Mesodermal cell (in vitro differentiated cells): ENCODE measurements at regions not wholly inside any gene's neighbourhood (a gene's known extent, or its start where the extent isn't known, plus 50 kb on each side); places are given as distances from the start of the nearest gene placed in this dataset.
"Not testable (repeated sequence)": the region's sequence is repeated elsewhere in the genome, so short reads cannot be mapped to it uniquely, and the experiment has no call there.

Experiments
- H3K27ac ChIP-seq: 2 replicates; pipeline ENCODE4 v1.7.0; 2013; ENCODE audit warnings: mild to moderate bottlenecking, low read depth, low read length, moderate library complexity; ENCODE audit not compliant: severe bottlenecking
- H3K36me3 ChIP-seq: 2 replicates; pipeline ENCODE4 v1.7.1; 2013; ENCODE audit warnings: mild to moderate bottlenecking, low read length, moderate library complexity; ENCODE audit not compliant: control insufficient read depth, insufficient read depth
- H3K4me1 ChIP-seq: one replicate; pipeline ENCODE4 v1.7.1; 2013; ENCODE audit warnings: mild to moderate bottlenecking, low read length; ENCODE audit not compliant: insufficient read depth, control insufficient read depth, poor library complexity, severe bottlenecking
- H3K4me3 ChIP-seq: 2 replicates; pipeline ENCODE4 v1.7.0; 2013; ENCODE audit warnings: low read length, control low read depth, mild to moderate bottlenecking; ENCODE audit not compliant: insufficient read depth, poor library complexity, severe bottlenecking; ENCODE audit errors: extremely low read depth
- H3K9me3 ChIP-seq: 2 replicates; pipeline ENCODE4 v1.7.1; 2013; ENCODE audit warnings: mild to moderate bottlenecking, low read length, moderate library complexity; ENCODE audit not compliant: control insufficient read depth
- WGBS, 2 experiments: methylation state at CpG; one replicate each; pipeline ENCODE4 v1.1.5; 2013; ENCODE audit warnings: missing lambda C conversion rate in 2 of 2; ENCODE audit not compliant: insufficient coverage in 2 of 2; 5-methylcytosine and 5-hydroxymethylcytosine counted together

DNA sequence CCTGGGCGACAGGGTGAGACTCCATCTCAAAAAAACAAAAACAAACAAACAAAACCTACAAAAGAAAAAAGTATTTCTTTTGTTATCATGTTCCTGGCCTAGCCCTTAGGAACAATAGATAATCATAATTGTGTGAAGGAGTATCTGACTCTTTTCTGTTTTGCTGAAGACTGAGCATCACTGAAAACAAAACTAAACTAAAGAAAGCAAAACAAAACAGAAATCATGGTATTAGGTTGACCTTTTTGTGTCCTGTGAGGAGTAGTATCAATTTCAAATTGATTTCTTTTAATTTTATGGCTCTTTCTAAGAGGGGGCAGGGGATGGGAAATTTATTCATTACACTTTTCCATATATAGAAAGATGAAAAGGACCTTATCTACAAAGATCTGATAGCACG lies 246.0 kb downstream of the YTHDC2 start:
- 40 to 71% methylated on average over 1 of the region's 2 CpGs for WGBS, 2 experiments

DNA sequence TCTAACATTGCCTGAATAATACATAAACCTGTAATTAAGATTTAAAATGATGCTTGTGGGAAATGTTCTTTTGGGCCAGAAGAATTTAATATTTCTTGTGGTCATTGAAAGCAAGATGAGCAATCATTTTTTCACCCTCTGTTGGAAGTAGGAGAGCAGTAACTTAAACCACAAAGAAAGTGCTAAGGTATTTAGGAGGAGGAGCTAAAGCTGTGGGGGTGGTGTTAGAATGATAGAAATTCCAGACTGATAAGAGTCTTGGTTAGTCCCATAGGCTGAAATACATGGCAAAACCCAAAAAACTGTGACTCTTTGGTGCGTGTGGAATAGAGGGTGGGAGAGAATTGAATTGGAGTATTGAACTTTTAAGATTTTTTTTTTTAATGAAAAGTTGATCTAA lies 247.0 kb downstream of the YTHDC2 start:
- Histone ChIP-seq H3K4me1 (no peaks in the 10 kb centered on the region), H3K4me3 (no peak overlapping the region), H3K9me3 (no peaks in the 10 kb centered on the region), H3K27ac (no peak overlapping the region), H3K36me3 (no peaks in the 10 kb centered on the region)
- WGBS, 2 experiments = 60 to 83% methylated on average over 1 of the region's 1 CpG

More for the DNA sequence above, 246.0 kb downstream of the YTHDC2 start:
- H3K4me1 ChIP-seq = no peaks in the 10 kb centered on the region
- H3K4me3 ChIP-seq = no peak overlapping the region
- no peak overlapping the region for H3K27ac ChIP-seq
- no peaks in the 10 kb centered on the region for H3K9me3 ChIP-seq
- H3K36me3 ChIP-seq = no peaks in the 10 kb centered on the region

DNA sequence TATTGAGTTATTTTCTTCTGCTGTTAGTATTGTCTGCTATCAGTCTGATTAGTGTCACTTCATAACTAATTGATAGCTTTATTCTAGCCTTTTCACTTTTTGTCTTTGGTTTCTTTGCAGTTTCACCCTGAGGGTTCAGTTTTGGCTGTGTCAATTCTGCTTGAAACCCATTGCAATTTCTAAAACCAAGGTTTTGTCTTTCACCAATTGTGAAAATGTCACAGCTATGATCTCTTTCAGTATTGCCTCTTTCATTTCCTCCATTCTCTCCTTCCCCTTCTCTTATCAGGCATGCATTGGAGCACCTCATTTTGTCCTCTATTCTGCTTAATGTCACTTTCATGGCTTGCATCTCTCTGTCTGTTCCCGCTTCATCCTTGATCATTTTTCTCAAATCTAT lies 248.1 kb downstream of the YTHDC2 start:
- no peaks in the 10 kb centered on the region for H3K4me1 ChIP-seq
- H3K27ac ChIP-seq = no peak overlapping the region
- 92 to 100% methylated on average over 1 of the region's 1 CpG for WGBS, 2 experiments
- H3K4me3 ChIP-seq = no peak overlapping the region
- no peaks in the 10 kb centered on the region for H3K36me3 ChIP-seq
- H3K9me3 ChIP-seq = peaks cover 5% of the 10 kb centered on the region

DNA sequence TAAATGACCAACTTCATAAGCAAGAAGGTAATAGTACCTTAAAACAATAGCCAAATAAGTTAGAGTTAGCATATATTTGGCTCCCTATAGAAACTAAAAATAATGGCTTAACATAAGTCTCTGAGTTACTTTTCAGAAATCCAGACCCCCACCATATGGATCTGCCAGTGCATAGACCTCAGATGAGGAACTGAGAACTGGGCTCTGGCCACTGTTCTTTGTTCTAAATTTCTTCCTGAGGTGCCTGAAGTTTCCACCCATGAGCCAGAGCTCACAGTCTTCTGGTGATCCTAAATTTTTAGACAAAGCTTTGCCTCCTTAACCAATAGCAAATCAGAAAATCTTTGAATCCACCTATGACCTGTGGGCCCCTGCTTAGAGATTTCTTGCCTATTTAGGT lies 250.9 kb downstream of the YTHDC2 start:
- H3K36me3 ChIP-seq = no peaks in the 10 kb centered on the region
- H3K4me3 ChIP-seq = no peak overlapping the region
- peaks cover 15% of the 10 kb centered on the region for H3K9me3 ChIP-seq
- no peaks in the 10 kb centered on the region for H3K4me1 ChIP-seq
- no peak overlapping the region for H3K27ac ChIP-seq

DNA sequence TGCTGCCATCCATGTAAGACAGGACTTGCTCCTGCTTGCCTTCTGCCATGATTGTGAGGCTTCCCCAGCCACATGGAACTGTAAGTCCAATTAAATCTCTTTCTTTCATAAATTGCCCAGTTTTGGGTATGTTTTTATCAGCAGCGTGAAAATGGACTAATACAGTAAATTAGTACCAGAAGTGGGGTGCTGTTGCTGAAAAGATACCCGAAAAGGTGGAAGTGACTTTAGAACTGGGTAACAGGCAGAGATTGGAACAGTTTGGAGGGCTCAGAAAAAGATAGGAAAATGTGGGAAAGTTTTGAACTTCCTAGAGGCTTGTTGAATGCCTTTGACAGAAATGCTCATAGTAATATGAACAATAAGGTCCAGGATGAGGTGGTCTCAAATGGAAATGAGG lies 253.3 kb downstream of the YTHDC2 start:
- 85 to 100% methylated on average over 1 of the region's 2 CpGs for WGBS, 2 experiments
- H3K4me3 ChIP-seq, H3K27ac ChIP-seq, H3K4me1 ChIP-seq, H3K36me3 ChIP-seq: not testable (repeated sequence)
- peaks cover 15% of the 10 kb centered on the region for H3K9me3 ChIP-seq

DNA sequence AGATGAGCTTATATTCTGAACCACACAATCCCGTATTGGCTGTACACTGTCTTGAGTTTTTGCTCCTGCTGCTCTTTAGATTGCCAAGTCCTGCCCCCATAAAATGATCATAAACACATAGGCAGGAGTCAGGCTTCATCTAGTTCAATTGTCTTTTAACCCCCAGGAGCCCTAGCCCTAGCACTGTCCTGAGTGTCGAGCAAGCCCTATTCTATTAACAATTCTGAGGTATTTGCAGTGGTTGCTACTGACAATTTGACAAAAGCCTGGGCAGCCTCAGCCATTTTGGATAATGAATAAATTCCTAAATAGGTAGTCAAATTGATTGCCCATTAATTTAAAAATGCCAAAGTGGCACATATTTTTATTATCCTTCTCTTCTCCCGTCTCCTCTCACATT lies 257.2 kb downstream of the YTHDC2 start:
- H3K27ac ChIP-seq = no peak overlapping the region
- H3K36me3 ChIP-seq = no peaks in the 10 kb centered on the region
- WGBS, 2 experiments = 71 to 80% methylated on average over 1 of the region's 3 CpGs
- peaks cover 15% of the 10 kb centered on the region for H3K9me3 ChIP-seq
- no peaks in the 10 kb centered on the region for H3K4me1 ChIP-seq
- H3K4me3 ChIP-seq = no peak overlapping the region

DNA sequence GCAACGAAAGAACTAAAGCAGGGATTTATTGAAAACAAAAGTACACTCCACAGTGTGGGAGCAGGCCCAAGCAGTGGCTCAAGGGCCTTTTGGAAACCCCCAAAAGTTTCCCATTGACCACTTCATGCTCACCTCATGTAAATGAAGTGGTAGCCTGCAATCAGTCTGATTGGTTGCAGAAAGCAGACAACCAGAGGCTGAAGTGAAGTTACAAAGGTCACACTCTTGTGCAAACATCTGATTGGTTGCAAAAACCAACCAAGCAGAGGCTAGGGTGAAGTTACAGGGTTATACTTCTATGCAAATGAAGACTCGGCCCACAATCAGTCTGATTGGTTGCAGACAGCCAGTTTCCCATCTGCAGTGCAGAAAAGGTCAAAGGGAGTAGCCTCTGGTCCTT lies 258.0 kb downstream of the YTHDC2 start:
- no peaks in the 10 kb centered on the region for H3K4me1 ChIP-seq
- peaks cover 11% of the 10 kb centered on the region for H3K9me3 ChIP-seq
- WGBS, 2 experiments = 64 to 89% methylated on average over 1 to 2 of the region's 2 CpGs
- H3K4me3 ChIP-seq = no peak overlapping the region
- no peaks in the 10 kb centered on the region for H3K36me3 ChIP-seq
- H3K27ac ChIP-seq = no peak overlapping the region

DNA sequence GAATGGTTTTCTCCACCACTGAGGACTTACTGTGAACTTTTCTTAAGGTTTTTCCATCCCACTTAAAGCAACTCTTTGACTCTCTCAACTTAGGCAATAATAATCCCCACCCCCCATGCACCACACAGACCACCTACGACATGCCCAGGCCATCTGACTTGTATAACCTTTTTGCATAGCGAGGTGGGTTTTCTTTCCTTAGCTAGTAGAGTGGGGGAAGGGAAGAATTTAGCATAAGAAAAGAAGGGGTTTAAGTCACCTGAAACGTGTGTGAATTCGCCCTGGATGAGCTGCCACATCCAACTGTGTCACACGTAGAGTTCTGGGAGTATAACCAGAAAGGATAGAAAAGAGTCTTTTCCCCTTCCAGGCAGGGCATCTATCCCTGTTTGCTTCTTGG lies 262.7 kb downstream of the YTHDC2 start:
- Histone ChIP-seq H3K4me1 (no peaks in the 10 kb centered on the region), H3K9me3 (no peaks in the 10 kb centered on the region), H3K36me3 (no peaks in the 10 kb centered on the region), H3K4me3 (no peak overlapping the region), H3K27ac (no peak overlapping the region)
- 49 to 62% methylated on average over 3 of the region's 5 CpGs for WGBS, 2 experiments

DNA sequence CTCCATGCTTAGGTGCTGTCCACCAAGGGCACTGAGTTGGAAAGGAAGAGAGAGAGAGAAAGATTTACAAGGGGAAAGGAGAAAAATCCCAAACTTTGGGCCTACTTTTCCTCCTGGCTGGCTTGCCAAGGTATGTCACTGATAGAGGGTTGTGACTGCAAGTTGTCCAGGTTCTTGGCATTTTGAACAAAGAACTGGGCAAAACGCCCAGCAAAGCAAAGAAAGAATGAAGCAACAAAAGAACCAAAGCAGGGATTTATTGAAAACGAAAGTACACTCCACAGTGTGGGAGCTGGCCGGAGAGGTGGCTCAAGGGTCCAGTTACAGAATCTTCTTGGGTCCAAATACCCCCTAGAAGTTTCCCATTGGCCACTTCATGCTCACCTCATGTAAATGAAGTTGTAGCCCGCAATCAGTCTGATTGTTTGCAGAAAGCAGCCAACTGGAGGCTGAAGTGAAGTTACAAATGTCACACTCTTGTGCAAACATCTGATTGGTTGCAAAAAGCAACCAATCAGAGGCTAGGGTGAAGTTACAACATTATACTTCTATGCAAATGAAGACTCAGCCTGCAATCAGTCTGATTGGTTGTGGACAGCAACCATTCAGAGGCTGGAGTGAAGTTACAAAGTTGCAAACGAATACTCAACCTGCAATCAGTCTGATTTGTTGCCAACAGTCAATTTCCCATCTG lies 263.5 kb downstream of the YTHDC2 start:
- Histone ChIP-seq H3K36me3 (no peaks in the 10 kb centered on the region), H3K9me3 (no peaks in the 10 kb centered on the region)
- WGBS, 2 experiments = 86 to 96% methylated on average over 5 of the region's 5 CpGs

DNA sequence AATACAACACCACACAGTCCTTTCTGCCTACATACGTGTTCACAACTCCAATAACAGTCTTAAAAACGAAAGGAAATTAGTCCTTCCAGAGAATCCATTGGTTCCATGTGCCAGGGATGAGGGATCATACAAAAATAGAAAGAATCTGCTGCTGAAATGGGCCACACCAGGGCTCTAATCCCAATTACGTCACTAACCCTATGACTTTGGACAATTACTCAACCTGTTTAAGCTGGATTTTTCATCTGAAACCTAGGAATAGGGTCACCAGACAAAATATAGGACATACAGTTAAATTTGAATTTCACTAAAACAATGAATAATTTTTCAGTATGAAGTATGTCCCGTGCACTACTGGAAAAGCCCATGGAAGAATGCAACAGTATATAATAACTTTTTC lies 264.7 kb downstream of the YTHDC2 start:
- WGBS, 2 experiments = 88% methylated on average over 1 of the region's 4 CpGs; no CpG with 5 or more reads in 1 of the 2 experiments
- H3K27ac ChIP-seq = no peak overlapping the region
- H3K9me3 ChIP-seq = no peaks in the 10 kb centered on the region
- no peak overlapping the region for H3K4me3 ChIP-seq
- no peaks in the 10 kb centered on the region for H3K36me3 ChIP-seq
- H3K4me1 ChIP-seq = no peaks in the 10 kb centered on the region

More for the DNA sequence above, 263.5 kb downstream of the YTHDC2 start:
- no peak overlapping the region for H3K27ac ChIP-seq
- H3K4me1 ChIP-seq = no peaks in the 10 kb centered on the region
- H3K4me3 ChIP-seq = no peak overlapping the region

DNA sequence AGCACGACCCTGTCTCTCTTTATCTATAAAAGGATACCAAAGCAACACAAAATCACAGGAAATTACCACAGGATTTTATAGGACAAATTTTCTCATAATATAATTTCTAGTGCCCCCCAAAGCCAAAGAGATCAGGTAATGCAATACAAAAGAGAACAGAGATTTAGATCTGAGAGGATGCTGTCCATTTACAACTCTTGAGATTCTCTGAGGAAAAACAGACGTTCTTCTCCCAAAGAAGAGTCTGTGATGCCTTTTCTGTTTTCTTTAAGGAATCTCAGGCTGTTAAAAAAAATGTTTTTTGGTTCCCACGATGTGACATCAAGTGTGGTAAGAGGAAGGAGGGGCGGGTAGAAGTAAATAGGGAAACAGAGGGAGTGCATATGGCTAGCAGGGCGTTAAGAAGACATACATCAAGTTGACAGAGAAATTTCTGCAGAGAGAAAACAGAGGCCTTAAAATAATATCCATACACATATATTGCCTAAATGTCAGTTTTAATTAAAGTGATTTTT lies 274.7 kb downstream of the YTHDC2 start:
- no peaks in the 10 kb centered on the region for H3K9me3 ChIP-seq
- H3K4me1 ChIP-seq = no peaks in the 10 kb centered on the region
- H3K27ac ChIP-seq = peak overlapping the region; percentile 5
- no peaks in the 10 kb centered on the region for H3K36me3 ChIP-seq
- WGBS, 2 experiments = 79 to 92% methylated on average over 3 to 4 of the region's 5 CpGs
- no peak overlapping the region for H3K4me3 ChIP-seq
